Osteoblast (primary cell): ENCODE measurements at regions not wholly inside any gene's neighbourhood (a gene's known extent, or its start where the extent isn't known, plus 50 kb on each side); places are given as distances from the start of the nearest gene placed in this dataset.

Experiments
- DNase-seq: peaks from one replicate; pipeline ENCODE4 v3.0.0; 2011; ENCODE audit warnings: low spot score, mixed read lengths; ENCODE audit not compliant: insufficient read length; ENCODE audit errors: missing footprints
- H2AFZ ChIP-seq: 2 replicates; pipeline ENCODE4 v1.6.0; 2011; ENCODE audit warnings: mild to moderate bottlenecking, low read length
- H3K27ac ChIP-seq: 2 replicates; pipeline ENCODE4 v1.5.1; 2011; ENCODE audit warnings: mild to moderate bottlenecking, low read depth, low read length, moderate library complexity
- H3K27me3 ChIP-seq: 2 replicates; pipeline ENCODE4 v1.6.0; 2012; ENCODE audit warnings: mild to moderate bottlenecking, control low read depth, inconsistent platforms, low read length, moderate library complexity; ENCODE audit not compliant: insufficient read depth
- H3K36me3 ChIP-seq: 2 replicates; pipeline ENCODE4 v1.5.1; 2011; ENCODE audit warnings: mild to moderate bottlenecking, low read length, control low read depth, moderate library complexity; ENCODE audit not compliant: insufficient read depth
- H3K4me1 ChIP-seq: 2 replicates; pipeline ENCODE4 v1.5.1; 2011; ENCODE audit warnings: mild to moderate bottlenecking, low read length, control low read depth, moderate library complexity; ENCODE audit not compliant: insufficient read depth
- H3K4me2 ChIP-seq: 2 replicates; pipeline ENCODE4 v1.6.0; 2011; ENCODE audit warnings: mild to moderate bottlenecking, low read length; ENCODE audit not compliant: insufficient read depth
- H3K4me3 ChIP-seq: fragments of 200-600 bp; sonication (generic); 3 replicates; pipeline ENCODE4 v1.5.1; 2012; ENCODE audit warnings: mild to moderate bottlenecking, low read length, inconsistent platforms; ENCODE audit not compliant: insufficient read depth
- H3K79me2 ChIP-seq: 2 replicates; pipeline ENCODE4 v1.6.0; 2012; ENCODE audit warnings: mild to moderate bottlenecking, low read length, control low read depth, inconsistent platforms; ENCODE audit not compliant: insufficient read depth
- H3K9me3 ChIP-seq: 2 replicates; pipeline ENCODE4 v1.5.1; 2011; ENCODE audit warnings: low read depth, low read length, control low read depth
- H4K20me1 ChIP-seq: 2 replicates; pipeline ENCODE4 v1.6.0; 2012; ENCODE audit warnings: mild to moderate bottlenecking, low read length, control low read depth; ENCODE audit not compliant: insufficient read depth
- TF ChIP-seq, protein P1 (sequence below): IDR thresholded peaks from 2 replicates; pipeline ENCODE4 v1.5.1; 2011; ENCODE audit warnings: mild to moderate bottlenecking, low read depth, low read length, moderate library complexity; ENCODE audit errors: extremely low read depth

DNA sequence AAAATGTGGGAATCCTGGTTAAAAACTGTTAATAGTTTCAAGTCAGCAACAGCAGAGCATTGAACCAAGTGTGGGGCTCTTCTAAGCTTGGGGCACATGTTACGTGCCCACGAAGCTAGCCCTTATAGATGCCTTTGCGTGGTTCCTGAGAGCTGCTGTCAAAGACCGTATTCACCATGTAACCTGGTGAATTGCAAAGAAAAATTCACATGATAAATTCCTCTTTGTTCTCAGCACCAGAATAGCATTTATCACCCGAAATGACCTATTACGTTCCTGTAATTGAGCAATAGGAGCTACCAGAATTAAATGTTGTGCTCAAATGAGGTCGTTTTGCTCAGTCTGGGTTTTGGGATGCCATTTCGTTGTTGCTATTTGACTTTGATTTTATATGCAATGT lies 202.6 kb upstream of the PRPS1L1 start:
- Histone ChIP-seq H3K4me2 (no peak overlapping the region), H3K27ac (no peak overlapping the region), H3K36me3 (no peaks in the 10 kb centered on the region), H3K27me3 (peaks cover 3% of the 10 kb centered on the region), H2AFZ (no peak overlapping the region), H3K4me1 (no peaks in the 10 kb centered on the region), H3K79me2 (no peaks in the 10 kb centered on the region), H3K4me3 (no peak overlapping the region), H3K9me3 (no peaks in the 10 kb centered on the region), H4K20me1 (no peaks in the 10 kb centered on the region)
- TF ChIP-seq, protein P1, sequence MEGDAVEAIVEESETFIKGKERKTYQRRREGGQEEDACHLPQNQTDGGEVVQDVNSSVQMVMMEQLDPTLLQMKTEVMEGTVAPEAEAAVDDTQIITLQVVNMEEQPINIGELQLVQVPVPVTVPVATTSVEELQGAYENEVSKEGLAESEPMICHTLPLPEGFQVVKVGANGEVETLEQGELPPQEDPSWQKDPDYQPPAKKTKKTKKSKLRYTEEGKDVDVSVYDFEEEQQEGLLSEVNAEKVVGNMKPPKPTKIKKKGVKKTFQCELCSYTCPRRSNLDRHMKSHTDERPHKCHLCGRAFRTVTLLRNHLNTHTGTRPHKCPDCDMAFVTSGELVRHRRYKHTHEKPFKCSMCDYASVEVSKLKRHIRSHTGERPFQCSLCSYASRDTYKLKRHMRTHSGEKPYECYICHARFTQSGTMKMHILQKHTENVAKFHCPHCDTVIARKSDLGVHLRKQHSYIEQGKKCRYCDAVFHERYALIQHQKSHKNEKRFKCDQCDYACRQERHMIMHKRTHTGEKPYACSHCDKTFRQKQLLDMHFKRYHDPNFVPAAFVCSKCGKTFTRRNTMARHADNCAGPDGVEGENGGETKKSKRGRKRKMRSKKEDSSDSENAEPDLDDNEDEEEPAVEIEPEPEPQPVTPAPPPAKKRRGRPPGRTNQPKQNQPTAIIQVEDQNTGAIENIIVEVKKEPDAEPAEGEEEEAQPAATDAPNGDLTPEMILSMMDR, result no peak
- DNase-seq, result no peak

DNA sequence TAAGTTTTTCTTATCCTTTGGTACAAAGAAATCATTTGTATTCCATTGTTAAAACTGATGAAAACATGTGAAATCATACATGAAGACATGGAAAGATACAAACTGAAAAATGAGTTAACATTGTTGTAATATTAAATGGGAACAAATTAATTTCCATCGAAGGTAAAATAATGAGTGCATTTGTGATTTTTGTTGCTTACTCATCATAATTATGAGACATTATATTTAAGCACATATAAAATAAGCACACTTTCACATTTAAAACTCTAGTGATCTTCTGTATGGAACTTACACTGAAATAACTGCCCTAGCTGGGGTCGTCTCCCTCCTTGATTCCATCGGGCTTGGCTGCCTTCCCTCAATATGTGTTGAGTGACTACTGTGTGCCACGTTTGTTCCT lies 204.2 kb upstream of the PRPS1L1 start:
- Histone ChIP-seq H3K4me3 (no peak overlapping the region), H3K27ac (no peak overlapping the region), H3K4me2 (no peak overlapping the region), H3K27me3 (peaks cover 3% of the 10 kb centered on the region), H3K36me3 (no peaks in the 10 kb centered on the region), H2AFZ (no peak overlapping the region), H3K4me1 (no peaks in the 10 kb centered on the region), H3K79me2 (no peaks in the 10 kb centered on the region), H4K20me1 (no peaks in the 10 kb centered on the region), H3K9me3 (no peaks in the 10 kb centered on the region)
- DNase-seq, result no peak
- TF ChIP-seq, protein P1, result no peak

DNA sequence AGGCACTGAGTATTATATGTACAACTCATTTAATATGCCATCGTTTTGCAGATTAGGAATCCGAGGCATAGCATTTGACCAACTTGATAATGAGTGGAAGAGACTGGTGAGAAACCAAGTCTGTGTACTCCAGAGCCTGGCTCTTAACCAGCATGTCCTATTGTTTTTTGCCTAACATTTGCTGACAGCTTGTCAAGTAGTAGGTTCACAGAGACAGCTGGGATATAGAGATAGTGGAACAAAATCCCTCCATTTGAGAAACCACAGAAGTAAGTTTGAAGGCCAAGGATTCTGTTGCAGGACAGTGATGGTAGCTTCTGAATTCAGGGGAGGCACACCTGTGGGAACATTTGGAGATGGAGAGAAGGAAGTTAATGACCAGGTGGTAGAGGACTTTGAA lies 206.9 kb upstream of the PRPS1L1 start:
- H4K20me1 ChIP-seq, result no peaks in the 10 kb centered on the region

DNA sequence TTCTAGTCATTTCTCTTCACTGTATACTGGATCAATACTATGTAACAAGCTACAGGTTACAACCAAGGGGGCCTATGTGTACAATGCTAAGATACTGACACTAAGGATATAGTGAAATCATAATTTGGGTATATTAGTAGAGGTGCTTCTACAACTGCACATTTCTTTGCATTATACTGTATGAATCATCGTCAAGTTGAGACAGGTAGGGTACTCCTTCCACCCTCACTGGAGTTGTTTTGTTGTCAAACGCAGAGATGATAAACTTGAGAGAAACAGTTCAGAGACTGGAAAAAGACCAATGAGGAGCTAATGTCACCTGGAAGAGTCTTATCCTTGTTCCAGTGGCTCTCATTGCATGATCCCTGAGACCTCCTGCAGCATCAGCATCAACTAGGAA lies 208.2 kb upstream of the PRPS1L1 start:
- Histone ChIP-seq H3K4me3 (no peak overlapping the region), H3K9me3 (no peaks in the 10 kb centered on the region), H3K27me3 (peaks cover 2% of the 10 kb centered on the region), H4K20me1 (no peaks in the 10 kb centered on the region), H2AFZ (no peak overlapping the region), H3K79me2 (no peaks in the 10 kb centered on the region), H3K4me2 (no peak overlapping the region), H3K27ac (no peak overlapping the region), H3K4me1 (no peaks in the 10 kb centered on the region), H3K36me3 (no peaks in the 10 kb centered on the region)
- no peak for DNase-seq
- TF ChIP-seq, protein P1, result no peak

More for the DNA sequence above, 206.9 kb upstream of the PRPS1L1 start:
- Histone ChIP-seq H3K4me3 (no peak overlapping the region), H3K27ac (no peak overlapping the region), H3K9me3 (no peaks in the 10 kb centered on the region), H3K27me3 (peaks cover 3% of the 10 kb centered on the region), H3K4me2 (no peak overlapping the region), H3K4me1 (no peaks in the 10 kb centered on the region), H2AFZ (no peak overlapping the region), H3K36me3 (no peaks in the 10 kb centered on the region), H3K79me2 (no peaks in the 10 kb centered on the region)
- DNase-seq, result no peak
- TF ChIP-seq, protein P1, result no peak
